ENCODE measurements at regions not wholly inside any gene's neighbourhood (a gene's known extent, or its start where the extent isn't known, plus 50 kb on each side); places are given as distances from the start of the nearest gene placed in this dataset.

DNA sequence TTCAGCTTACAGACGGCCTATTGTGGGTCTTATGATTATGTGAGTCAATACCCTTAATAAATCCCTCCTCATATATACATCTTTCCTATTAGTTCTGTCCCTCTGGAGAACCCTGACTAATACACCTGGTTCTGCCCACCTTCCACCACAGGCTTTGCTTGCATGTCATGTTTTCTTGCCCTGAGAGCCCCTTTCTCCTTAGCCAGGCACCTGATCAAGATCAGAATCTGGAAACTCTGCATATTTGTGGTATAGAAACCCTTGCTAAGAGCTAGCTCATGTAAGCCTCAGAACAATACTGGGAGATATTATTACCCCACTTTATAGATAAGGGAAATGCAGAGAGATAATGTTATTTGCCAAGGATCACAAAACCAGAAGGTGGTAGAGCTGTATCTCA, 52.9 kb upstream of the JDP2 start:
- no peak for DNase-seq
- Mint-ChIP-seq H3K36me3 (ENCODE audit: low read depth) (no peaks in the 10 kb centered on the region), H3K4me3 (no peak overlapping the region), H3K27ac (no peak overlapping the region), H3K27me3 (ENCODE audit: insufficient read depth) (peaks cover 35% of the 10 kb centered on the region), H3K4me1 (ENCODE audit: low read depth) (no peaks in the 10 kb centered on the region), H3K9me3 (no peaks in the 10 kb centered on the region)
- TF ChIP-seq, protein P1, sequence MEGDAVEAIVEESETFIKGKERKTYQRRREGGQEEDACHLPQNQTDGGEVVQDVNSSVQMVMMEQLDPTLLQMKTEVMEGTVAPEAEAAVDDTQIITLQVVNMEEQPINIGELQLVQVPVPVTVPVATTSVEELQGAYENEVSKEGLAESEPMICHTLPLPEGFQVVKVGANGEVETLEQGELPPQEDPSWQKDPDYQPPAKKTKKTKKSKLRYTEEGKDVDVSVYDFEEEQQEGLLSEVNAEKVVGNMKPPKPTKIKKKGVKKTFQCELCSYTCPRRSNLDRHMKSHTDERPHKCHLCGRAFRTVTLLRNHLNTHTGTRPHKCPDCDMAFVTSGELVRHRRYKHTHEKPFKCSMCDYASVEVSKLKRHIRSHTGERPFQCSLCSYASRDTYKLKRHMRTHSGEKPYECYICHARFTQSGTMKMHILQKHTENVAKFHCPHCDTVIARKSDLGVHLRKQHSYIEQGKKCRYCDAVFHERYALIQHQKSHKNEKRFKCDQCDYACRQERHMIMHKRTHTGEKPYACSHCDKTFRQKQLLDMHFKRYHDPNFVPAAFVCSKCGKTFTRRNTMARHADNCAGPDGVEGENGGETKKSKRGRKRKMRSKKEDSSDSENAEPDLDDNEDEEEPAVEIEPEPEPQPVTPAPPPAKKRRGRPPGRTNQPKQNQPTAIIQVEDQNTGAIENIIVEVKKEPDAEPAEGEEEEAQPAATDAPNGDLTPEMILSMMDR (IDR thresholded peaks at IDR 0.05): no peak

GRCh38 chr14:75375983-75376382, 51.8 kb upstream of the JDP2 start:
- no peak overlapping the region for H3K27ac Mint-ChIP-seq
- TF ChIP-seq, protein P1 (IDR thresholded peaks at IDR 0.05): no peak
- H3K27me3 Mint-ChIP-seq (ENCODE audit: insufficient read depth): peaks cover 34% of the 10 kb centered on the region
- no peaks in the 10 kb centered on the region for H3K36me3 Mint-ChIP-seq (ENCODE audit: low read depth)
- DNase-seq: no peak
- H3K4me1 Mint-ChIP-seq (ENCODE audit: low read depth): no peaks in the 10 kb centered on the region
- H3K4me3 Mint-ChIP-seq: no peak overlapping the region
- no peaks in the 10 kb centered on the region for H3K9me3 Mint-ChIP-seq

Data from HFFc6 (cell line).